ENCODE measurements at regions not wholly inside any gene's neighbourhood (a gene's known extent, or its start where the extent isn't known, plus 50 kb on each side); places are given as distances from the start of the nearest gene placed in this dataset.
A peak's percentile ranks its signal among the peaks of the same experiment; 100 is the strongest.

DNA sequence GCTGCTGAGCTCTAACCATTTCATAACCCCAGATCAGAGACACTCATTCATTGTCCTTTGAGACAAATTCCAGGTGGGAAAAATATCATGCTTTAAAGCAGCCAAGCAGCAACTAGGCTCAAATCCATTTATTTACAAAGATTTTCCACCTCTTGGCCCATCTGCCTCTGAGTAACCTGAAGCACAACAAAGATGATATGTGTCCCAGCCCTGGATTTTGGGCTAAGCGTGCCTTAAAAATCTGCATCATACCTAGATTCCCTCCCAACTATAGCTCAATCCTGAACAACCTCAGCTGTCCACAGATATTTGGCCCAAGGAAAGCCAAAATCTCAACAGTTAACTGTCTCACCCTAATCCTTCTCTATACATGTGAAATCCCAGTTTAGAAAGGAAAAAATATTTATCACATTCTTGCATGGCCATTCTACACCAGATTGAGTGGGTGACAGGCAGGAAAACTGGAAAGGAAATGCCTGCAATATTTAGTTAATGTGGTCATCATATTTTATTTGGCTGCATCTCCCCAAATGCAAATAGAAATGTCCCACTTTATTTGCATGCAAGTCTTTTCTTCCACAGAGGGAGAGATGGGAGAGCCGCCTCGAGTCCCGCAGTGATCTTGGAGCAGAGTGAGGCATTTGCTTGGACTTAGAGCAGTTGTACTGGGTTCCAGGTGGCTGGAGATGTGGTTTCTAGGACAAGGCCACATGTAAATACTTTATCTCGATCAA lies 146.4 kb upstream of the EOLA2 start:
- Histone ChIP-seq H3K27ac (no peak overlapping the region), H3K36me3 (ENCODE audit: insufficient read depth in 1 of 2, low read depth in 1 of 2) (no peaks in the 10 kb centered on the region), H3K4me1 (no peaks in the 10 kb centered on the region), H3K4me3 (no peak overlapping the region), H3K9me3 (no peaks in the 10 kb centered on the region), H3K27me3 (ENCODE audit: insufficient read depth in 3 of 3, low read length in 2 of 3) (no peaks in the 10 kb centered on the region)
- no peak for DNase-seq
- 44 to 55% (median 53%) methylated on average over 5 of the region's 5 CpGs for WGBS, 3 donors
- TF ChIP-seq, protein P1, sequence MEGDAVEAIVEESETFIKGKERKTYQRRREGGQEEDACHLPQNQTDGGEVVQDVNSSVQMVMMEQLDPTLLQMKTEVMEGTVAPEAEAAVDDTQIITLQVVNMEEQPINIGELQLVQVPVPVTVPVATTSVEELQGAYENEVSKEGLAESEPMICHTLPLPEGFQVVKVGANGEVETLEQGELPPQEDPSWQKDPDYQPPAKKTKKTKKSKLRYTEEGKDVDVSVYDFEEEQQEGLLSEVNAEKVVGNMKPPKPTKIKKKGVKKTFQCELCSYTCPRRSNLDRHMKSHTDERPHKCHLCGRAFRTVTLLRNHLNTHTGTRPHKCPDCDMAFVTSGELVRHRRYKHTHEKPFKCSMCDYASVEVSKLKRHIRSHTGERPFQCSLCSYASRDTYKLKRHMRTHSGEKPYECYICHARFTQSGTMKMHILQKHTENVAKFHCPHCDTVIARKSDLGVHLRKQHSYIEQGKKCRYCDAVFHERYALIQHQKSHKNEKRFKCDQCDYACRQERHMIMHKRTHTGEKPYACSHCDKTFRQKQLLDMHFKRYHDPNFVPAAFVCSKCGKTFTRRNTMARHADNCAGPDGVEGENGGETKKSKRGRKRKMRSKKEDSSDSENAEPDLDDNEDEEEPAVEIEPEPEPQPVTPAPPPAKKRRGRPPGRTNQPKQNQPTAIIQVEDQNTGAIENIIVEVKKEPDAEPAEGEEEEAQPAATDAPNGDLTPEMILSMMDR (IDR thresholded peaks at IDR 0.05) = no peak
- ATAC-seq = no peak
- intact Hi-C loops (cut with DNase I) = no loop called here

DNA sequence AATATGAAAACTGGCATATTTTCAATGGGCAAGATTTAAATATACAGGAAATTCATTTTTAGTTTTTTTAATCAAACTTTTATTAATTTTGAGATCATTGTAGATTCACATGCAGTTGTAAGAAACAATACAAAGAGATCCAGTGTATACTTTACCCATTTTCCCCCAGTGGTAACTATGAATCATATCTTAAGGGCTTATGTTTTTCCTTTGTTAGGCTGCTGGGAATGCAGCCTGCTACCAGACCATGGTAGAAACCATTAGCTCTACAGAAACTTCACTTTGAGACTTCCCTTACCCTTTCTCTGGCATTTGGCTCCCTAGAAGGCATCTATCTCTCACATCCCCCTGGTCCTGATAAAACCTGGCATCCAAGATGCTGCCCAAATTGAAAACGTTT lies 147.6 kb upstream of the EOLA2 start:
- no peak overlapping the region for H3K27ac ChIP-seq
- H3K4me3 ChIP-seq = no peak overlapping the region
- H3K27me3 ChIP-seq (ENCODE audit: insufficient read depth in 3 of 3, low read length in 2 of 3) = no peaks in the 10 kb centered on the region
- no peaks in the 10 kb centered on the region for H3K9me3 ChIP-seq
- 23 to 42% (median 40%) methylated on average over 1 of the region's 1 CpG for WGBS, 3 donors
- TF ChIP-seq, protein P1 (IDR thresholded peaks at IDR 0.05) = no peak
- H3K36me3 ChIP-seq (ENCODE audit: insufficient read depth in 1 of 2, low read depth in 1 of 2) = no peaks in the 10 kb centered on the region
- intact Hi-C loops (cut with DNase I) = no loop called here
- ATAC-seq (no peak), DNase-seq (no peak)
- H3K4me1 ChIP-seq = no peaks in the 10 kb centered on the region

DNA sequence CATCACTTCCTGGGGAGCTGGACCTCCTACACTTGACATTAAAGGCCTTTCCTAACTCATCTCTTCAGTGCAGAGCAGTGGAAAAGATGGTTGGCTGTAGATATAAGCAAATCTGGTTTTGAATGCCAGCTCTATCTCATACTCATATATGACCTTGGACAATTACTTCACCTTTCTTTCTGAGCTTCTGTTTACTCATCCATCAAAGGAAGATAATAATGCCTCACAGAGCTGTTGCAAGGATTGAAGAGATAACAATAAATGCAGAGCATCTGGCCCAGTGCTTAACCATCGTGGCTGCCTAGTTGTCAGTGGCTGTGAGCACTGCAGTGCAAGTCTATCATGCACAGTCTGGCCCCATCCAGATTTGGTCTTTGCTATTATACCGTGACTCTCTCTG lies 148.1 kb upstream of the EOLA2 start:
- ATAC-seq (no peak), DNase-seq (no peak)
- intact Hi-C loops (cut with DNase I) = no loop called here
- 66 to 93% (median 86%) methylated on average over 2 of the region's 2 CpGs for WGBS, 3 donors
- Histone ChIP-seq H3K27me3 (ENCODE audit: insufficient read depth in 3 of 3, low read length in 2 of 3) (no peaks in the 10 kb centered on the region), H3K9me3 (no peaks in the 10 kb centered on the region), H3K36me3 (ENCODE audit: insufficient read depth in 1 of 2, low read depth in 1 of 2) (no peaks in the 10 kb centered on the region), H3K4me1 (no peaks in the 10 kb centered on the region), H3K27ac (no peak overlapping the region), H3K4me3 (no peak overlapping the region)
- TF ChIP-seq, protein P1 (IDR thresholded peaks at IDR 0.05) = no peak

DNA sequence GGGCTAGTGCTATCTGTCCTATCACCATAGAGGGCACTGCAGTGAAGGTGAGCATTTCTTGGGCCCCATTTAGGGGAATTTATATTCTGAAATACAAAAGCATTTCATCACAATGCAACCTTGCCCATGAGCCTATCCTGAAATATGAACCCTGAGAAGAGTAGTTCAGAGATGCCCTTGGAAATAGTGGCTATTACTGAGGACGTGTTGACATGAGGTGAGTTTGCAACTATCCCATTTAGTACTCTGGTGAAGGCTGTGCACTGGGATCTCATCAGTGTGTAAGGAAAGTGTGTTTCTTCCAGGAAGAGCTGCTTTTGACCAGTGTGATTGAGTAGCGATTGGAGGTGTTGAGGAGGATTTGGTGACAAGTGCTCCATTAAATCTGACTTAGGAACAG lies 149.3 kb upstream of the EOLA2 start:
- WGBS, 3 donors = 35 to 49% (median 46%) methylated on average over 2 of the region's 2 CpGs
- Histone ChIP-seq H3K9me3 (no peaks in the 10 kb centered on the region), H3K4me1 (no peaks in the 10 kb centered on the region), H3K36me3 (ENCODE audit: insufficient read depth in 1 of 2, low read depth in 1 of 2) (no peaks in the 10 kb centered on the region), H3K27ac (peak overlapping the region; percentile 74), H3K27me3 (ENCODE audit: insufficient read depth in 3 of 3, low read length in 2 of 3) (no peaks in the 10 kb centered on the region), H3K4me3 (no peak overlapping the region)
- intact Hi-C loops (cut with DNase I) = no loop called here
- ATAC-seq (peak; percentile 31 to 62 (median 50)), DNase-seq (no peak)
- TF ChIP-seq, protein P1 (IDR thresholded peaks at IDR 0.05) = no peak

DNA sequence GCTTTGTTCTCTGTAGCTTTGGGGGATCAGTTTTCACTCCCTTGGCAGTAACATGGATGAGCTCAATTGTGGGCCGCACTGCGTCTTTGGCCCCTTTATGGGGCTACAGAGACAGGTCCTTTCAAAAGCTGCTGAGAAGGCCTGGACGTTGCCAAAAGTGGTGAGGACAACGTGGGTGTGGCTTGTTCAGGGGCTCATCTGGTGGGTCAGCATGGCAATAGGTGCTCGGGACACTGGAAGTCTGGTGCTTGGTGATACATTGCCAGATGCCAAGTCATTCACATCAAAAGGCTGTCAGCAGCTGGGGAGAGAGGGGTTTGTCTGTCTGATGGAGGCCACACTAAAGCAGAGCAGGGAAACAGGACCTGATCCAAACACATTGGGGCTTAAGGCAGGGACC lies 149.8 kb upstream of the EOLA2 start:
- DNase-seq (no peak), ATAC-seq (peak; percentile 5 to 61 (median 40))
- H3K27ac ChIP-seq = peak overlapping the region; percentile 74
- no peaks in the 10 kb centered on the region for H3K27me3 ChIP-seq (ENCODE audit: insufficient read depth in 3 of 3, low read length in 2 of 3)
- no peak overlapping the region for H3K4me3 ChIP-seq
- TF ChIP-seq, protein P1 (IDR thresholded peaks at IDR 0.05) = no peak
- no peaks in the 10 kb centered on the region for H3K4me1 ChIP-seq
- intact Hi-C loops (cut with DNase I) = no loop called here
- no peaks in the 10 kb centered on the region for H3K9me3 ChIP-seq
- 32 to 52% (median 40%) methylated on average over 5 of the region's 5 CpGs for WGBS, 3 donors
- no peaks in the 10 kb centered on the region for H3K36me3 ChIP-seq (ENCODE audit: insufficient read depth in 1 of 2, low read depth in 1 of 2)
